CD14-positive monocyte (primary cell): ENCODE measurements at regions not wholly inside any gene's neighbourhood (a gene's known extent, or its start where the extent isn't known, plus 50 kb on each side); places are given as distances from the start of the nearest gene placed in this dataset.

Experiments
- DNase-seq, 3 donors: peaks; one replicate each; pipeline ENCODE4 v3.0.0-alpha.2; 2011 to 2022
- H2AFZ ChIP-seq: 2 replicates; pipeline ENCODE4 v1.6.0; 2012; ENCODE audit warnings: mild to moderate bottlenecking, low read depth, low read length, inconsistent platforms; ENCODE audit not compliant: insufficient read depth, poor library complexity, severe bottlenecking
- H3K27ac ChIP-seq, 2 donors: 1 replicate in 1 of 2; 2 replicates in 1 of 2; pipeline ENCODE4 v1.5.1; 2012 to 2013; ENCODE audit warnings: low read length in 2 of 2, control low read depth in 1 of 2, inconsistent platforms in 1 of 2, low read depth in 1 of 2, mild to moderate bottlenecking in 1 of 2
- H3K27me3 ChIP-seq, 2 donors: one replicate each; pipeline versions ENCODE4 v1.6.0 to v1.6.1; 2011 to 2013; ENCODE audit warnings: low read length in 2 of 2; ENCODE audit not compliant: control insufficient read depth in 2 of 2, insufficient read depth in 2 of 2
- H3K36me3 ChIP-seq, 2 donors: replicated peaks in 1 of 2; 1 replicate in 1 of 2; 2 replicates in 1 of 2; pipeline versions ENCODE4 v1.5.1 to v1.6.1; 2012 to 2013; ENCODE audit warnings: low read length in 2 of 2, control low read depth in 1 of 2, inconsistent platforms in 1 of 2, mild to moderate bottlenecking in 1 of 2; ENCODE audit not compliant: insufficient read depth in 2 of 2, control insufficient read depth in 1 of 2
- H3K4me1 ChIP-seq, 2 donors: 1 replicate in 1 of 2; 2 replicates in 1 of 2; pipeline versions ENCODE4 v1.5.1 to v1.6.1; 2012 to 2013; ENCODE audit warnings: low read length in 2 of 2, control low read depth in 1 of 2, inconsistent platforms in 1 of 2, mild to moderate bottlenecking in 1 of 2, moderate library complexity in 1 of 2; ENCODE audit not compliant: insufficient read depth in 2 of 2, control insufficient read depth in 1 of 2
- H3K4me2 ChIP-seq: replicated peaks from 2 replicates; pipeline ENCODE3; 2012; ENCODE audit warnings: low read length, moderate library complexity, mild to moderate bottlenecking; ENCODE audit not compliant: poor library complexity, severe bottlenecking; ENCODE audit errors: extremely low read depth
- H3K4me3 ChIP-seq, 3 experiments: fragments of 200-600 bp in 1 of 3; sonication (generic) in 1 of 3; replicated peaks in 1 of 3; 1 replicate in 2 of 3; 2 replicates in 1 of 3; pipeline ENCODE4 v1.5.1; 2011 to 2013; ENCODE audit warnings: low read length in 3 of 3, mild to moderate bottlenecking in 3 of 3, control low read depth in 2 of 3, low read depth in 2 of 3, inconsistent platforms in 1 of 3, moderate library complexity in 1 of 3
- H3K79me2 ChIP-seq: 2 replicates; pipeline ENCODE4 v1.6.0; 2012; ENCODE audit warnings: mild to moderate bottlenecking, control low read depth, inconsistent platforms, low read length, moderate library complexity; ENCODE audit not compliant: insufficient read depth
- H3K9ac ChIP-seq: 2 replicates; pipeline ENCODE4 v1.6.0; 2017; ENCODE audit warnings: low read length, mild to moderate bottlenecking; ENCODE audit not compliant: insufficient read depth, poor library complexity, severe bottlenecking
- H3K9me3 ChIP-seq, 2 donors: replicated peaks in 1 of 2; 1 replicate in 1 of 2; 2 replicates in 1 of 2; pipeline versions ENCODE4 v1.5.1 to v1.6.1; 2012 to 2013; ENCODE audit warnings: low read length in 2 of 2, control low read depth in 1 of 2; ENCODE audit not compliant: control insufficient read depth in 1 of 2, insufficient read depth in 1 of 2
- H4K20me1 ChIP-seq: 2 replicates; pipeline ENCODE4 v1.6.0; 2012; ENCODE audit warnings: mild to moderate bottlenecking, low read length, control low read depth, moderate library complexity; ENCODE audit not compliant: insufficient read depth
- H3K27ac Mint-ChIP-seq, 7 donors: one replicate each; pipeline ENCODE4 v1.8.0; 2020; ENCODE audit warnings: mild to moderate bottlenecking in 7 of 7, mixed read lengths in 7 of 7, moderate library complexity in 6 of 7, inconsistent platforms in 2 of 7
- H3K27me3 Mint-ChIP-seq, 3 donors: one replicate each; pipeline ENCODE4 v1.8.0; 2021 to 2022; ENCODE audit warnings: low read depth in 3 of 3, mild to moderate bottlenecking in 3 of 3, mixed read lengths in 3 of 3, moderate library complexity in 3 of 3, inconsistent platforms in 1 of 3
- H3K36me3 Mint-ChIP-seq, 2 donors: one replicate each; pipeline ENCODE4 v1.8.0; 2020; ENCODE audit warnings: mixed read lengths in 2 of 2, inconsistent platforms in 1 of 2, mild to moderate bottlenecking in 1 of 2
- H3K4me1 Mint-ChIP-seq: one replicate; pipeline ENCODE4 v1.8.0; 2020; ENCODE audit warnings: mild to moderate bottlenecking, mixed read lengths
- H3K4me3 Mint-ChIP-seq, 2 donors: one replicate each; pipeline ENCODE4 v1.8.0; 2020; ENCODE audit warnings: mild to moderate bottlenecking in 2 of 2, mixed read lengths in 2 of 2, moderate library complexity in 1 of 2
- H3K9me3 Mint-ChIP-seq, 7 donors: one replicate each; pipeline ENCODE4 v1.8.0; 2020 to 2022; ENCODE audit warnings: mixed read lengths in 7 of 7, mild to moderate bottlenecking in 6 of 7, moderate library complexity in 6 of 7, inconsistent platforms in 2 of 7
- WGBS: methylation state at CpG from one replicate; pipeline ENCODE4 v1.1.5; 2013; ENCODE audit warnings: missing lambda C conversion rate; ENCODE audit not compliant: insufficient coverage; 5-methylcytosine and 5-hydroxymethylcytosine counted together
- intact Hi-C, 2 donors: fragments of 100-400 bp; cut with micrococcal nuclease; formaldehyde crosslinking; loops; one replicate each; pipeline versions ENCODE4 v1.15.0 to v1.15.1; 2023
- TF ChIP-seq, protein P1 (sequence below): fragments of 200-600 bp; IDR thresholded peaks from one replicate; pipeline ENCODE4 v1.8.0; 2022; ENCODE audit warnings: antibody characterized with exemption, mild to moderate bottlenecking

DNA sequence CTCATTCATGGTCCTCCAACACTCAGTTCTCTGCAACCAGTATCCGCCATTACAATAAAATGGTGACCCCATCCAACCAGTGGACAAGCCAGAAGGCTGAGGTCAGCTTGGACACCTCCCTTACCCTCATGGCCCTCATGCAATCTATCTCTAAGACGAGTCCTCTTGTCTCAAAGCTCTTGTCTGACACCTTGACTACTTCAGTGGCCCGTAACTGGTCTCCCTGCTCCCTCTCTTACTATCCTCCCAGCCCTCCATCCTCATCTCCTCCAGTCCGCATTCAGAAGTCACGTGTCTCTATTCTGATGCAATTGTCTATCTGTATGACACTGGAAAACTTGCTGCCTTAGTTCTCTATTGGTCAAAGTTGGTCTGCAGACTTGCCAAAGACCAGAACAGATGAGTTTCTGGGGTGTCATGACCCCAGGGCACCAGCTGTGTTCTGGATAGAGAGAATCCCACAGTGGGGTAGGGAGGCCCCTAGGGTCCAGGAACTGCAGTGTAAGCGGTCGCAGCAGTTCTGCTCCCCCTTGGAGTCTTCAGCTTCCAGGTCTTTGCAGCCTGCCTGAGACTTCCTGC lies 59.6 kb upstream of the RNF24 start:
- Histone ChIP-seq H3K79me2 (peaks cover 2% of the 10 kb centered on the region), H3K27ac (peak overlapping the region; percentile 40 to 76), H3K9me3 (no peaks in the 10 kb centered on the region), H3K4me2 (peak overlapping the region; percentile 46), H2AFZ (peak overlapping the region; percentile 54), H3K4me3 (peak overlapping the region in 1 of 3 experiments; percentile 44), H3K4me1 (peaks cover 37 to 52% of the 10 kb centered on the region in 2 donors), H3K36me3 (no peaks in the 10 kb centered on the region), H3K27me3 (no peaks in the 10 kb centered on the region), H3K9ac (peak overlapping the region; percentile 10), H4K20me1 (no peaks in the 10 kb centered on the region)
- TF ChIP-seq, protein P1, sequence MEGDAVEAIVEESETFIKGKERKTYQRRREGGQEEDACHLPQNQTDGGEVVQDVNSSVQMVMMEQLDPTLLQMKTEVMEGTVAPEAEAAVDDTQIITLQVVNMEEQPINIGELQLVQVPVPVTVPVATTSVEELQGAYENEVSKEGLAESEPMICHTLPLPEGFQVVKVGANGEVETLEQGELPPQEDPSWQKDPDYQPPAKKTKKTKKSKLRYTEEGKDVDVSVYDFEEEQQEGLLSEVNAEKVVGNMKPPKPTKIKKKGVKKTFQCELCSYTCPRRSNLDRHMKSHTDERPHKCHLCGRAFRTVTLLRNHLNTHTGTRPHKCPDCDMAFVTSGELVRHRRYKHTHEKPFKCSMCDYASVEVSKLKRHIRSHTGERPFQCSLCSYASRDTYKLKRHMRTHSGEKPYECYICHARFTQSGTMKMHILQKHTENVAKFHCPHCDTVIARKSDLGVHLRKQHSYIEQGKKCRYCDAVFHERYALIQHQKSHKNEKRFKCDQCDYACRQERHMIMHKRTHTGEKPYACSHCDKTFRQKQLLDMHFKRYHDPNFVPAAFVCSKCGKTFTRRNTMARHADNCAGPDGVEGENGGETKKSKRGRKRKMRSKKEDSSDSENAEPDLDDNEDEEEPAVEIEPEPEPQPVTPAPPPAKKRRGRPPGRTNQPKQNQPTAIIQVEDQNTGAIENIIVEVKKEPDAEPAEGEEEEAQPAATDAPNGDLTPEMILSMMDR, result no peak
- Mint-ChIP-seq H3K4me3 (peak overlapping the region; percentile 14 to 62), H3K27ac (peak overlapping the region; percentile 75 to 92 (median 88)), H3K9me3 (peaks cover 0 to 4% (median 0%) of the 10 kb centered on the region in 7 donors), H3K36me3 (no peaks in the 10 kb centered on the region), H3K27me3 (peaks cover 0 to 1% (median 0%) of the 10 kb centered on the region in 3 donors), H3K4me1 (peaks cover 56% of the 10 kb centered on the region)
- DNase-seq, result peak in 2 of 3 donors; percentile 67 to 71
- intact Hi-C loops, result loop anchor here in 1 of 2 donors (5.0 kb wide), 2 partner anchors 33 to 58 kb away; partner anchors contain the start of gene RNF24
- WGBS, result 35% methylated on average over 5 of the region's 7 CpGs

DNA sequence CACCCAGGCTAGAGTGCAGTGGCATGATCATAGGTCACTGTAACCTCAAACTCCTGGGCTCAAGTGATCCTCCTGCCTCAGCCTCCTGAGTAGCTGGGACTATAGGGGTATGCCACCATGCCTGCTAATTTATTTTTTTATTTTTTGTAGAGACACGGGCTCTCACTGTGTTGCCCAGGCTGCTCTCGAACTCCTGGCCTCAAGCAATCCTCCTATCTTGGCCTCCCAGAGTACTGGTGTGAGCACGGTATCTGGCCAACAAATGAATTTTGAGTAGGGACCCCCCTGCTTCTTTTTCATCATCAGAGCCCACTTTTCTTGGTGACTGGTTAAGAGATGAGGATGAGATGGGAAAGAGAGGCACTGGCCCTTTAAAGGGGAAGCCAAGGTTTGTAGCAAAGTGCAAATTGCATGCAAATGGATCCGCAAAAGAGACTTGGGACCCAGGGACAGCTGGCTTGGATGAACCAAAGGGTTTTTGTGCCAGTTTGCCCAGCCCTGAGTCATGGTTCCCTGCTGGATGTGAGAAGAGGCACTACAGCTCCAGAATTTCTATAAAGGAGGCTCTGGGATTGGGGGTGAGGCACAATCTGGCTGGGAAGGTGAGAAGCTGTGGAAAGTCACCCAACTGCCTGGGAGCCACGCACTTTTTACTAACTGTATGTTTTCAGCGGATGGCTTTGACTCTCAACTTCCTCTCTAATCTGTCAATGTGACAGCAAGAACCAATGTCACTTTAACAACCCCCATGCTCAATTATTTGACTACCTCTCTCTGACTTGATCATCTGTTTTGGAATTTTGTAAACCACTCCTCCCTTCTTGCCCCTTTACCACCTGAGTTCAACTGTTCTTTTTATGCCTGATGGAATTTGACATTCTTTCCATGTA lies 58.7 kb upstream of the RNF24 start:
- Histone ChIP-seq H3K4me3 (peak overlapping the region in 1 of 3 experiments; percentile 44), H3K9ac (no peak overlapping the region), H3K36me3 (no peaks in the 10 kb centered on the region), H3K4me1 (peaks cover 38 to 61% of the 10 kb centered on the region in 2 donors), H3K4me2 (peak overlapping the region; percentile 46), H2AFZ (peak overlapping the region; percentile 62), H3K27ac (peak overlapping the region; percentile 40 to 76), H3K27me3 (no peaks in the 10 kb centered on the region), H3K79me2 (peaks cover 2% of the 10 kb centered on the region), H4K20me1 (no peaks in the 10 kb centered on the region), H3K9me3 (no peaks in the 10 kb centered on the region)
- intact Hi-C loops, result loop anchor here in 1 of 2 donors (5.0 kb wide), 1 partner anchor 57 kb away; the partner anchor contains the start of gene RNF24
- WGBS, result 7% methylated on average over 3 of the region's 6 CpGs
- Mint-ChIP-seq H3K9me3 (peaks cover 0 to 4% (median 0%) of the 10 kb centered on the region in 7 donors), H3K4me3 (peak overlapping the region; percentile 62 to 67), H3K36me3 (no peaks in the 10 kb centered on the region), H3K4me1 (peaks cover 63% of the 10 kb centered on the region), H3K27me3 (peaks cover 0 to 1% (median 0%) of the 10 kb centered on the region in 3 donors), H3K27ac (peak overlapping the region; percentile 72 to 92 (median 84))
- no peak for DNase-seq
- TF ChIP-seq, protein P1, result no peak
